ENCODE measurements at regions not wholly inside any gene's neighbourhood (a gene's known extent, or its start where the extent isn't known, plus 50 kb on each side); places are given as distances from the start of the nearest gene placed in this dataset.

- Histone ChIP-seq H3K4me1 (ENCODE audit: control insufficient read depth in 1 of 2, insufficient read depth in 2 of 2, low read length in 2 of 2) (peaks cover 6 to 7% of the 10 kb centered on the region in 2 donors), H3K27me3 (ENCODE audit: control insufficient read depth in 1 of 2, insufficient read depth in 2 of 2, low read length in 1 of 2) (no peaks in the 10 kb centered on the region), H3K9me3 (ENCODE audit: control insufficient read depth, low read length) (no peaks in the 10 kb centered on the region), H3K4me3 (ENCODE audit: low read length in 2 of 2) (no peak overlapping the region), H3K27ac (ENCODE audit: low read depth in 1 of 2, low read length in 2 of 2) (no peak overlapping the region), H3K36me3 (ENCODE audit: control insufficient read depth in 1 of 2, insufficient read depth in 2 of 2, low read length in 1 of 2) (no peaks in the 10 kb centered on the region)
- 92 to 96% methylated on average over 2 of the region's 2 CpGs for WGBS, 2 donors
- intact Hi-C loops (cut with DNase I) = no loop called here
- DNase-seq = no peak
- ATAC-seq (ENCODE audit: low FRiP score) = no peak
Observed at GRCh38 chr3:106816838-106817237, 560.4 kb upstream of the CCDC54 start.

GRCh38 chr3:106817706-106818105, 559.5 kb upstream of the CCDC54 start:
- ATAC-seq (ENCODE audit: low FRiP score) (no peak), DNase-seq (no peak)
- Histone ChIP-seq H3K27me3 (ENCODE audit: control insufficient read depth in 1 of 2, insufficient read depth in 2 of 2, low read length in 1 of 2) (no peaks in the 10 kb centered on the region), H3K9me3 (ENCODE audit: control insufficient read depth, low read length) (no peaks in the 10 kb centered on the region), H3K4me1 (ENCODE audit: control insufficient read depth in 1 of 2, insufficient read depth in 2 of 2, low read length in 2 of 2) (peaks cover 6 to 7% of the 10 kb centered on the region in 2 donors), H3K27ac (ENCODE audit: low read depth in 1 of 2, low read length in 2 of 2) (no peak overlapping the region), H3K36me3 (ENCODE audit: control insufficient read depth in 1 of 2, insufficient read depth in 2 of 2, low read length in 1 of 2) (no peaks in the 10 kb centered on the region), H3K4me3 (ENCODE audit: low read length in 2 of 2) (no peak overlapping the region)
- intact Hi-C loops (cut with DNase I) = no loop called here
- WGBS, 2 donors = 75 to 88% methylated on average over 5 of the region's 5 CpGs

DNA sequence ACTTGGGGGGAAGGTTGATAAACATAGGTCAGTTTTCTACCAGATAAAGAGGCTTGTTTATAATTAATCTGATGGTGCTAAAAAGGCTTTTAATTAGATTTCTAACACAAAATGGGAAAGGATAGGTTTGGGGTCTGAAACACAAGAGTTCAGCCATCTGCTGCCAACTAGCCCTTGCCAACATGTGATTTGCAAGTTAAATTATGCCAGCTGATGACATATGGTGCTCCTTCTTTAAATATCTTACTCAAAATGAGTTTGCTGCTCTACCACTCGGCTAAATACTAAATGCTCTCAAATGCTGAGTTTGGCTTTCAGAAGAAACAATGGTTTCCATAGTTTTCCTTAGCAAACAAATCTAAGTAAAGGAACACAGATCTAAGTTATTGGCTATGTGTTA, 557.8 kb upstream of the CCDC54 start:
- DNase-seq (no peak), ATAC-seq (ENCODE audit: low FRiP score) (no peak)
- no peak overlapping the region for H3K4me3 ChIP-seq (ENCODE audit: low read length in 2 of 2)
- intact Hi-C loops (cut with DNase I) = no loop called here
- H3K27me3 ChIP-seq (ENCODE audit: control insufficient read depth in 1 of 2, insufficient read depth in 2 of 2, low read length in 1 of 2) = no peaks in the 10 kb centered on the region
- no peaks in the 10 kb centered on the region for H3K9me3 ChIP-seq (ENCODE audit: control insufficient read depth, low read length)
- whole genome bisulfite sequencing, 2 donors = 53 to 61% methylated on average over 1 of the region's 1 CpG
- no peaks in the 10 kb centered on the region for H3K4me1 ChIP-seq (ENCODE audit: control insufficient read depth in 1 of 2, insufficient read depth in 2 of 2, low read length in 2 of 2)
- H3K36me3 ChIP-seq (ENCODE audit: control insufficient read depth in 1 of 2, insufficient read depth in 2 of 2, low read length in 1 of 2) = no peaks in the 10 kb centered on the region
- H3K27ac ChIP-seq (ENCODE audit: low read depth in 1 of 2, low read length in 2 of 2) = no peak overlapping the region

- DNase-seq (no peak), ATAC-seq (ENCODE audit: low FRiP score) (no peak)
- Histone ChIP-seq H3K27me3 (ENCODE audit: control insufficient read depth in 1 of 2, insufficient read depth in 2 of 2, low read length in 1 of 2) (no peaks in the 10 kb centered on the region), H3K9me3 (ENCODE audit: control insufficient read depth, low read length) (no peaks in the 10 kb centered on the region), H3K4me3 (ENCODE audit: low read length in 2 of 2) (no peak overlapping the region), H3K36me3 (ENCODE audit: control insufficient read depth in 1 of 2, insufficient read depth in 2 of 2, low read length in 1 of 2) (no peaks in the 10 kb centered on the region), H3K4me1 (ENCODE audit: control insufficient read depth in 1 of 2, insufficient read depth in 2 of 2, low read length in 2 of 2) (no peaks in the 10 kb centered on the region), H3K27ac (ENCODE audit: low read depth in 1 of 2, low read length in 2 of 2) (no peak overlapping the region)
- intact Hi-C loops (cut with DNase I) = no loop called here
- 96 to 98% methylated on average over 19 of the region's 19 CpGs for WGBS, 2 donors
Observed at GRCh38 chr3:106820726-106821362, 556.4 kb upstream of the CCDC54 start.

- Histone ChIP-seq H3K4me1 (ENCODE audit: control insufficient read depth in 1 of 2, insufficient read depth in 2 of 2, low read length in 2 of 2) (peaks cover 0 to 4% of the 10 kb centered on the region in 2 donors), H3K4me3 (ENCODE audit: low read length in 2 of 2) (no peak overlapping the region), H3K27ac (ENCODE audit: low read depth in 1 of 2, low read length in 2 of 2) (no peak overlapping the region), H3K27me3 (ENCODE audit: control insufficient read depth in 1 of 2, insufficient read depth in 2 of 2, low read length in 1 of 2) (no peaks in the 10 kb centered on the region), H3K36me3 (ENCODE audit: control insufficient read depth in 1 of 2, insufficient read depth in 2 of 2, low read length in 1 of 2) (no peaks in the 10 kb centered on the region), H3K9me3 (ENCODE audit: control insufficient read depth, low read length) (no peaks in the 10 kb centered on the region)
- intact Hi-C loops (cut with DNase I) = no loop called here
- no peak for DNase-seq
- ATAC-seq (ENCODE audit: low FRiP score) = no peak
- WGBS, 2 donors = 94 to 95% methylated on average over 7 of the region's 7 CpGs
Observed at GRCh38 chr3:106821801-106822200, 555.4 kb upstream of the CCDC54 start.

DNA sequence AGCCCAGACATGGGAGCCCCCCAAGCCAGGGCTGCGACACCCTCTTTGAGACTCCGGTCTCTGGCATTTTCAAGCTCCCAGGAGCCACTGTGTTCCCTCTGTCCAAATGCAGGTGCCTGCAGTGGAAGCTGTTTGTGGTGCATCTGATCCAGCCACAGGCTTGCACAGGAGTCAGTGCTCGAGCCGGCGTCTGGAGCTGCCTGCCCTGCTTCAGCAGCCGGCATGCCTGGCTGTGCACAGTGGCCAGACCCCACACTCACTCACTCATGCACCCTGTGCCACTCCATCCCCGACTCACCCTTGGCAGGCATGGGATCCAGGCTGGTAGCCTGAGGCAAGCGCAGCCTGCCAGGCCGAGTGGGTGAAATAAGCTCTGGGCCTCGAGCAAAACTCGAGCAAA, 555.0 kb upstream of the CCDC54 start:
- Histone ChIP-seq H3K36me3 (ENCODE audit: control insufficient read depth in 1 of 2, insufficient read depth in 2 of 2, low read length in 1 of 2) (no peaks in the 10 kb centered on the region), H3K27ac (ENCODE audit: low read depth in 1 of 2, low read length in 2 of 2) (no peak overlapping the region), H3K4me3 (ENCODE audit: low read length in 2 of 2) (no peak overlapping the region), H3K27me3 (ENCODE audit: control insufficient read depth in 1 of 2, insufficient read depth in 2 of 2, low read length in 1 of 2) (no peaks in the 10 kb centered on the region), H3K4me1 (ENCODE audit: control insufficient read depth in 1 of 2, insufficient read depth in 2 of 2, low read length in 2 of 2) (peaks cover 0 to 5% of the 10 kb centered on the region in 2 donors), H3K9me3 (ENCODE audit: control insufficient read depth, low read length) (no peaks in the 10 kb centered on the region)
- DNase-seq (no peak), ATAC-seq (ENCODE audit: low FRiP score) (no peak)
- intact Hi-C loops (cut with DNase I) = no loop called here
- 94 to 97% methylated on average over 11 of the region's 11 CpGs for WGBS, 2 donors

GRCh38 chr3:106823701-106824100, 553.5 kb upstream of the CCDC54 start:
- no peak for DNase-seq
- intact Hi-C loops (cut with DNase I) = no loop called here
- WGBS, 2 donors = 89 to 92% methylated on average over 3 of the region's 3 CpGs
- H3K4me3 ChIP-seq (ENCODE audit: low read length in 2 of 2) = no peak overlapping the region
- no peaks in the 10 kb centered on the region for H3K9me3 ChIP-seq (ENCODE audit: control insufficient read depth, low read length)
- H3K36me3 ChIP-seq (ENCODE audit: control insufficient read depth in 1 of 2, insufficient read depth in 2 of 2, low read length in 1 of 2) = no peaks in the 10 kb centered on the region
- ATAC-seq (ENCODE audit: low FRiP score) = no peak
- H3K27ac ChIP-seq (ENCODE audit: low read depth in 1 of 2, low read length in 2 of 2) = no peak overlapping the region
- H3K27me3 ChIP-seq (ENCODE audit: control insufficient read depth in 1 of 2, insufficient read depth in 2 of 2, low read length in 1 of 2) = no peaks in the 10 kb centered on the region
- peaks cover 0 to 5% of the 10 kb centered on the region in 2 donors for H3K4me1 ChIP-seq (ENCODE audit: control insufficient read depth in 1 of 2, insufficient read depth in 2 of 2, low read length in 2 of 2)

- DNase-seq (no peak), ATAC-seq (ENCODE audit: low FRiP score) (peak; percentile 72)
- Histone ChIP-seq H3K4me3 (ENCODE audit: low read length in 2 of 2) (no peak overlapping the region), H3K4me1 (ENCODE audit: control insufficient read depth in 1 of 2, insufficient read depth in 2 of 2, low read length in 2 of 2) (peaks cover 0 to 5% of the 10 kb centered on the region in 2 donors), H3K36me3 (ENCODE audit: control insufficient read depth in 1 of 2, insufficient read depth in 2 of 2, low read length in 1 of 2) (no peaks in the 10 kb centered on the region), H3K27ac (ENCODE audit: low read depth in 1 of 2, low read length in 2 of 2) (no peak overlapping the region), H3K27me3 (ENCODE audit: control insufficient read depth in 1 of 2, insufficient read depth in 2 of 2, low read length in 1 of 2) (no peaks in the 10 kb centered on the region), H3K9me3 (ENCODE audit: control insufficient read depth, low read length) (no peaks in the 10 kb centered on the region)
- WGBS, 2 donors = 9 to 15% methylated on average over 1 of the region's 1 CpG
- intact Hi-C loops (cut with DNase I) = loop anchor here in 1 of 2 donors (5.0 kb wide), 1 partner anchor 237 kb away; no protein-coding TSS in a partner anchor
Observed at GRCh38 chr3:106824856-106825255, 552.4 kb upstream of the CCDC54 start.

DNA sequence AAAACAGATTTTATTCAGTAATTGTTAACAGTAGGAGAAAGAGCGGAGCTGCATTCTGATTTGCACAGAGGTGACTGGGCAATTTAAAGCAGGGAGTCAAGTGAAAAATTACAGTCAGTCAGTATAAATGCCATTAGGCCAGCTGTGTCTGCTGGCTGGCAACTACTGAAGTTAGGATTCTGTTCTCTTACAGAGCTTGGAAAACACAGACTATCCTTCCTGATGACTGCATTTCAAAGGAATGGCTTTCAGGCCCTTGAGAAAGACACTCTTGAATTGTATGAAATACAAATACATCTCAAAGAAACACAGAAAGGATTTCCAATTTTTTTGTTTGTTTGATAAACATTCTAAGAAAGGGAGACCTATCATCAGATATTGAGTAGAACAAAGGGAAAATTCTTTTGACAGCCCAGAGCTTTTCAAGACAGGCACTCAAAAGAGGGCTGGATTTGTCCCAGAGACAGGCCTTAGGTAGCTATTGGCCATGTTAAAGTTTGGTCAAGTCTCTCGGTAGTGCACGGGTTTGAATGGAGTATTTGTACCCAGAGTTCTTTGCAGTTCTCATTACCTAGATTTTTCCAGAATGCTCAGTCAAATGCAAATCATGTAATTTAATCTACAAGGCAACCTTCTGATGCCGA, 551.2 kb upstream of the CCDC54 start:
- intact Hi-C loops (cut with DNase I) = loop anchor here in 1 of 2 donors (5.0 kb wide), 1 partner anchor 236 kb away; no protein-coding TSS in a partner anchor
- no peaks in the 10 kb centered on the region for H3K36me3 ChIP-seq (ENCODE audit: control insufficient read depth in 1 of 2, insufficient read depth in 2 of 2, low read length in 1 of 2)
- no peak overlapping the region for H3K4me3 ChIP-seq (ENCODE audit: low read length in 2 of 2)
- peak; percentile 54 for ATAC-seq (ENCODE audit: low FRiP score)
- H3K9me3 ChIP-seq (ENCODE audit: control insufficient read depth, low read length) = no peaks in the 10 kb centered on the region
- H3K27me3 ChIP-seq (ENCODE audit: control insufficient read depth in 1 of 2, insufficient read depth in 2 of 2, low read length in 1 of 2) = no peaks in the 10 kb centered on the region
- 39 to 41% methylated on average over 4 of the region's 4 CpGs for WGBS, 2 donors
- no peak overlapping the region for H3K27ac ChIP-seq (ENCODE audit: low read depth in 1 of 2, low read length in 2 of 2)
- DNase-seq = no peak
- H3K4me1 ChIP-seq (ENCODE audit: control insufficient read depth in 1 of 2, insufficient read depth in 2 of 2, low read length in 2 of 2) = peaks cover 0 to 5% of the 10 kb centered on the region in 2 donors

All from aorta (tissue), 5 donors.